Gastrocnemius medialis (tissue), 4 donors: ENCODE measurements at regions not wholly inside any gene's neighbourhood (a gene's known extent, or its start where the extent isn't known, plus 50 kb on each side); places are given as distances from the start of the nearest gene placed in this dataset.

ENCODE experiments used
- ATAC-seq, 2 donors: fragments of 150-250 bp; one replicate each; pipeline ENCODE4 v1.9.1; 2016
- DNase-seq, 2 donors: peaks; one replicate each; pipeline ENCODE4 v3.0.0-alpha.2; 2019
- H3K27ac ChIP-seq, 4 donors: fragments of 200-600 bp; sonication (generic); 1 replicate in 1 of 4; 2 replicates in 3 of 4; pipeline ENCODE4 v1.5.1; 2016 to 2018; ENCODE audit warnings: mild to moderate bottlenecking in 2 of 4, moderate library complexity in 1 of 4
- H3K27me3 ChIP-seq, 3 donors: fragments of 200-600 bp; sonication (generic) in 2 of 3; 1 replicate in 1 of 3; 2 replicates in 2 of 3; pipeline versions ENCODE4 v1.5.1 to v1.6.0; 2016 to 2019; ENCODE audit warnings: mild to moderate bottlenecking in 1 of 3, moderate library complexity in 1 of 3
- H3K36me3 ChIP-seq, 2 donors: fragments of 200-600 bp; sonication (generic) in 1 of 2; one replicate each; pipeline ENCODE4 v1.5.1; 2017 to 2018
- H3K4me1 ChIP-seq, 2 donors: fragments of 200-600 bp; sonication (generic) in 1 of 2; one replicate each; pipeline ENCODE4 v1.5.1; 2016 to 2017; ENCODE audit warnings: mild to moderate bottlenecking in 2 of 2
- H3K4me3 ChIP-seq, 4 donors: fragments of 200-600 bp; sonication (generic) in 3 of 4; 1 replicate in 1 of 4; 2 replicates in 3 of 4; pipeline ENCODE4 v1.5.1; 2016 to 2019; ENCODE audit warnings: mild to moderate bottlenecking in 2 of 4
- H3K9me3 ChIP-seq, 3 donors: fragments of 200-600 bp; sonication (generic) in 2 of 3; 1 replicate in 1 of 3; 2 replicates in 2 of 3; pipeline ENCODE4 v1.5.1; 2016 to 2019
- POLR2A ChIP-seq, 2 donors: fragments of 450-650 bp; IDR thresholded peaks; one replicate each; pipeline ENCODE4 v1.6.1; 2017; ENCODE audit warnings: antibody characterized with exemption in 2 of 2, mild to moderate bottlenecking in 2 of 2, moderate library complexity in 2 of 2
- in situ Hi-C, 4 donors: fragments of 200-750 bp; cut with MboI; loops; one replicate each; pipeline versions ENCODE4 v1.15.0 to v1.8.0; 2017; ENCODE audit warnings: low sequenced_read_pairs in 4 of 4
- intact Hi-C: fragments of 100-400 bp; cut with DNase I; formaldehyde crosslinking; loops from one replicate; pipeline ENCODE4 v1.15.1; 2023; ENCODE audit warnings: low total_unique reads
- TF ChIP-seq, protein P1 (sequence below), 5 experiments: fragments of 450-650 bp in 3 of 5; fragments of 200-600 bp in 2 of 5; sonication (generic) in 2 of 5; IDR thresholded peaks in 4 of 5; conservative IDR thresholded peaks in 1 of 5; 1 replicate in 4 of 5; 2 replicates in 1 of 5; pipeline ENCODE4 v1.5.1; 2016 to 2019; ENCODE audit warnings: antibody characterized with exemption in 5 of 5, mild to moderate bottlenecking in 3 of 5, moderate library complexity in 3 of 5

DNA sequence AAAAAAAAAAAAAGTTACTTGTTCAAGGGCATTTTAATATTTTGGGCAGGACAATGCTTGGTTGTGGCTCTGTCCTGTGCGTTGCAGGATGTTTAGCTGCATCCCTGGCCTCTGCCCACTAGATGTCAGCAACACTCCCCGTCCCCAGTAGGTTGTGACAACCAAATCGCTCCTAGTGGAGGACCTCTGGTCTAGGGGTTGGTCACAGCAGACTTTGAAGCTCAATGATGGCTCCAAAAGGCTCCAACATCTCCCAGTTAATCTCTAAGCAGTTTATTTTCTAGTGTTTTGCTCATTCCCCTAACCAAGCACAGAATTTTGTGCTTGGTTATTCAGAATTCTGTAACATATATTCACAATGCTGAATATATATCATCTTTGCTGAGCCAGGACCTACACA lies 67.0 kb downstream of the CHRNA1 start:
- H3K27ac ChIP-seq, result no peak overlapping the region
- in situ Hi-C loops (loop anchor here in 3 of 4 donors (10.0 to 25.0 kb wide), 2 partner anchors 232 to 235 kb away; no protein-coding TSS in a partner anchor), intact Hi-C loops (loop anchor here (5.0 kb wide), 1 partner anchor 230 kb away; no protein-coding TSS in a partner anchor)
- no peaks in the 10 kb centered on the region for H3K36me3 ChIP-seq
- H3K9me3 ChIP-seq, result no peaks in the 10 kb centered on the region
- DNase-seq (no peak), ATAC-seq (peak in 1 of 2 donors; percentile 44)
- H3K27me3 ChIP-seq, result no peaks in the 10 kb centered on the region
- no peak for TF ChIP-seq POLR2A (IDR thresholded peaks at IDR 0.05)
- TF ChIP-seq, protein P1, sequence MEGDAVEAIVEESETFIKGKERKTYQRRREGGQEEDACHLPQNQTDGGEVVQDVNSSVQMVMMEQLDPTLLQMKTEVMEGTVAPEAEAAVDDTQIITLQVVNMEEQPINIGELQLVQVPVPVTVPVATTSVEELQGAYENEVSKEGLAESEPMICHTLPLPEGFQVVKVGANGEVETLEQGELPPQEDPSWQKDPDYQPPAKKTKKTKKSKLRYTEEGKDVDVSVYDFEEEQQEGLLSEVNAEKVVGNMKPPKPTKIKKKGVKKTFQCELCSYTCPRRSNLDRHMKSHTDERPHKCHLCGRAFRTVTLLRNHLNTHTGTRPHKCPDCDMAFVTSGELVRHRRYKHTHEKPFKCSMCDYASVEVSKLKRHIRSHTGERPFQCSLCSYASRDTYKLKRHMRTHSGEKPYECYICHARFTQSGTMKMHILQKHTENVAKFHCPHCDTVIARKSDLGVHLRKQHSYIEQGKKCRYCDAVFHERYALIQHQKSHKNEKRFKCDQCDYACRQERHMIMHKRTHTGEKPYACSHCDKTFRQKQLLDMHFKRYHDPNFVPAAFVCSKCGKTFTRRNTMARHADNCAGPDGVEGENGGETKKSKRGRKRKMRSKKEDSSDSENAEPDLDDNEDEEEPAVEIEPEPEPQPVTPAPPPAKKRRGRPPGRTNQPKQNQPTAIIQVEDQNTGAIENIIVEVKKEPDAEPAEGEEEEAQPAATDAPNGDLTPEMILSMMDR (IDR thresholded peaks at IDR 0.05 in 4 of 5, conservative IDR thresholded peaks at IDR 0.05 in 1 of 5), result peak in 4 of 5 experiments; percentile 10 to 72 (median 46)
- H3K4me1 ChIP-seq, result no peaks in the 10 kb centered on the region
- H3K4me3 ChIP-seq, result no peak overlapping the region

DNA sequence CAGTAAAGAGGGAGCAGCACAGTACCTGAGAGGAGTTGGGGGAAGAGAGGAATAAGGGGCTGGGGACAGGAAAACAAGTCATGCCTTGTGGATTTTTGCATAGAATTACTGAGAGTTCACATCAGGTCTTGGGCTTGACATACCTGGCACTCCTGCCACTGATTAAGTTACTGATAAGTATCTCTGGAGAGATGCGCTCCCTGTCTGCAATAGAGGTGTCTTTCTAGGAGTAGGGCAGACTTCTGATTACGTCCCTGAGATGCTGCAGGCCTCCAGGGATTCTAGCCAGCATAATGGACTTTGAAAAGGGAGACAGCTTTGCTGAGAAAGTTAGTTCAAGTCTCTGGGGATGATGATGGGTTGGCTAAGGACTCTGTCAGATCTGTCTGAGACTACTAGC lies 69.4 kb downstream of the CHRNA1 start:
- Histone ChIP-seq H3K27me3 (no peaks in the 10 kb centered on the region), H3K4me3 (no peak overlapping the region), H3K9me3 (no peaks in the 10 kb centered on the region), H3K27ac (no peak overlapping the region), H3K4me1 (no peaks in the 10 kb centered on the region), H3K36me3 (no peaks in the 10 kb centered on the region)
- DNase-seq, result no peak
- in situ Hi-C loops, result loop anchor here in 3 of 4 donors (10.0 to 25.0 kb wide), 2 partner anchors 230 to 233 kb away; no protein-coding TSS in a partner anchor
- intact Hi-C loops, result loop anchor here (5.0 kb wide), 1 partner anchor 228 kb away; no protein-coding TSS in a partner anchor
- no peak for ATAC-seq
- TF ChIP-seq, protein P1 (IDR thresholded peaks at IDR 0.05 in 4 of 5, conservative IDR thresholded peaks at IDR 0.05 in 1 of 5), result no peak
- no peak for TF ChIP-seq POLR2A (IDR thresholded peaks at IDR 0.05)

GRCh38 chr2:174694196-174694878 lies 69.9 kb downstream of the CHRNA1 start:
- intact Hi-C loops, result no loop called here
- TF ChIP-seq, protein P1 (IDR thresholded peaks at IDR 0.05 in 4 of 5, conservative IDR thresholded peaks at IDR 0.05 in 1 of 5), result no peak
- no peak for TF ChIP-seq POLR2A (IDR thresholded peaks at IDR 0.05)

GRCh38 chr2:174693344-174693743 lies 70.9 kb downstream of the CHRNA1 start:
- H3K4me3 ChIP-seq, result no peak overlapping the region
- DNase-seq, result no peak
- intact Hi-C loops, result no loop called here
- TF ChIP-seq, protein P1 (IDR thresholded peaks at IDR 0.05 in 4 of 5, conservative IDR thresholded peaks at IDR 0.05 in 1 of 5), result no peak
- no peak for TF ChIP-seq POLR2A (IDR thresholded peaks at IDR 0.05)
- H3K36me3 ChIP-seq, result no peaks in the 10 kb centered on the region
- H3K4me1 ChIP-seq, result no peaks in the 10 kb centered on the region
- H3K27ac ChIP-seq, result no peak overlapping the region
- no peak for ATAC-seq
- in situ Hi-C loops, result loop anchor here in 3 of 4 donors (10.0 to 25.0 kb wide), 2 partner anchors 229 to 231 kb away; no protein-coding TSS in a partner anchor
- H3K9me3 ChIP-seq, result no peaks in the 10 kb centered on the region
- H3K27me3 ChIP-seq, result no peaks in the 10 kb centered on the region

More at GRCh38 chr2:174694196-174694878, 69.9 kb downstream of the CHRNA1 start:
- in situ Hi-C loops, result loop anchor here in 3 of 4 donors (10.0 to 25.0 kb wide), 2 partner anchors 230 to 232 kb away; no protein-coding TSS in a partner anchor
- H3K27me3 ChIP-seq, result no peaks in the 10 kb centered on the region
- no peaks in the 10 kb centered on the region for H3K36me3 ChIP-seq
- ATAC-seq, result no peak
- H3K4me1 ChIP-seq, result no peaks in the 10 kb centered on the region
- H3K4me3 ChIP-seq, result no peak overlapping the region
- no peak overlapping the region for H3K27ac ChIP-seq
- H3K9me3 ChIP-seq, result no peaks in the 10 kb centered on the region
- DNase-seq, result no peak
